ENCODE measurements at regions not wholly inside any gene's neighbourhood (a gene's known extent, or its start where the extent isn't known, plus 50 kb on each side); places are given as distances from the start of the nearest gene placed in this dataset.
"Not testable (repeated sequence)": the region's sequence is repeated elsewhere in the genome, so short reads cannot be mapped to it uniquely, and the experiment has no call there.

DNA sequence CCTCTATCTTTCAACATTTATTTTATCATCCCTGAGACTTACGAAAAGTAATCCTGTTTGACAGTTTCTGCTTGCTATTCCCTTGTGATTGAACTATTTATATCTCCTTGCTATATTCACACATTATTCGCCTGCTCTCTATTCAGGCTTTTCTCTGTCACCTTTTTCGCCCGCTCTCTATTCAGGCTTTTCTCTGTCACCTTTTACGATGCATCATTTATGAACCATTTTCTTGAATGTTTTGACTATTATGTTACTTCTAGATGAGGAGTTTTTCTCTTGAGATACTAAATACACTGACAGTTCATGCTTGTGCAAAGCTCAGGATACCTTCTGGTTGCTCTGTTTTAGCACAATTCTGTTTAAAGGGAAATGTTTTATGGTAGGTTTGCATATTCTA, 143.3 kb upstream of the VSTM2A start:
- no peak for DNase-seq

DNA sequence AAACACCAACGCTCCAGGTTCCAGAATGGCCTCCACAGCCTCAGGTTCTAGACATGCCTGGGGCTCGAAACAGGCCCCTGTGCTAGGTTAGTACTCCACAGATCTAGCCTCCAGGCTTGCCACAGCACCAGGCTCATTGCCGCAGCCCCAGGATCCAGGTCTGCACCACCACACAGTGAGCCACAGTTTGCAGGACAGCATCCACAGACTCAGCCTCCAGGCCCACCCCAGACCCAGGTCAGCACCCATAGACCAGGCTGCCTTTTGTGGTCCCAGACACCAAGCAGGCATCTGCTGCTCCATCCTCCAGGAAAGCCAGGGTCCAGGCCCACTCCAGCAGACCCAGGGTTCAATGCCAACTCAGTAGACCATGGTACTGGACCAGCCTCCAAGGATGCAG, 132.3 kb upstream of the VSTM2A start:
- DNase-seq: no peak

DNA sequence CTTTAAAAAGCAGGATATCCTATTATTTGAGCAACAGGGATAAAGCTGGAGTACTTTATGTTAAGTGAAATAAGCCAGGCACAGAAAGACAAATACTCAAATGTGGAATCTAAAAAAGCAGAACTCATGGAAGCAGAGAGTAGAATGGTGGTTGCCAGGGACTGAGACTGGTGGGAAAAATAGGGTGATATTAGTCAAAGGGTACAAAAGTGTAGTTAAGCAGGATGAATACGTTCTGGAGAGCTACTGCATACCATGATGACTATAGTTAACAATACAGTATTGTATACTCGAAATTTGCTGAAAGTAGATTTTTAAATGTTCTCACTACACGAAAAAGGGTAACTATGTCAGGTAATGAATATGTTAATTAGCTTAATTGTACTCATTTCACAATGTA, 125.5 kb upstream of the VSTM2A start:
- no peak for DNase-seq

DNA sequence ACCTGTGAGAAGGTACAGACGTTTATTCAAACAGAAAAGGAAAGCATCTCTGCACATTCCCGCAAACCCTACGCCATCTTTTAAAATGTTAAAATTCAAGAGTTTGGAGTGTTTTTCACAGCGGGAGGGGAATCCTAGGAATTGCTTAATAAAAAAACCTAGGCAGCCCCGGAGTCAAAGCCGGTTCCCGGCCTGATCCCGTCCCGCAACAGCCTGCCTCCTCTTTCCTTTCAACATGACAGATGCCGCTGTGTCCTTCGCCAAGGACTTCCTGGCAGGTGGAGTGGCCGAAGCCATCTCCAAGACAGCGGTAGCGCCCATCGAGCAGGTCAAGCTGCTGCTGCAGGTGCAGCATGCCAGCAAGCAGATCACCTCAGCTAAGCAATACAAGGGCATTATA, 123.0 kb upstream of the VSTM2A start:
- no peak for DNase-seq

DNA sequence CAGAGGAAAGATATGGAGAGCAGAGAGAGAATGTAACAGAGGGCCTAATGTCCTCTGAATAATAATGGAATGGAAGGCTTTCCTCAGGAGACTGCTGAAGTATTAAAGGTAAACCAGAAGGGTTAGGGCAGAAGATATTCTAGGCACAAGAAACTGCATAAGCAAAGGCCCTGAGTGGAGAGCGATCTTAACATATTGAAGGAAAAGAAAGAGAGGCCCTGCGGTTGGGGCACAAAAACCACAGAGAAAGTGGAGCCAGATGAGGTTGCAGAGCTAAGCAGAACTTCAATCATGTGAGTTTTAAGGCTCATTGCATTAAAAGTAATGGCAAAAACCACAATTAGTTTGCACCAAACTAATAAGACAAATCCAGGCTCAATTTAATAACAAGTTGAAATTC, 115.8 kb upstream of the VSTM2A start:
- peak; percentile 10 to 22 for DNase-seq

DNA sequence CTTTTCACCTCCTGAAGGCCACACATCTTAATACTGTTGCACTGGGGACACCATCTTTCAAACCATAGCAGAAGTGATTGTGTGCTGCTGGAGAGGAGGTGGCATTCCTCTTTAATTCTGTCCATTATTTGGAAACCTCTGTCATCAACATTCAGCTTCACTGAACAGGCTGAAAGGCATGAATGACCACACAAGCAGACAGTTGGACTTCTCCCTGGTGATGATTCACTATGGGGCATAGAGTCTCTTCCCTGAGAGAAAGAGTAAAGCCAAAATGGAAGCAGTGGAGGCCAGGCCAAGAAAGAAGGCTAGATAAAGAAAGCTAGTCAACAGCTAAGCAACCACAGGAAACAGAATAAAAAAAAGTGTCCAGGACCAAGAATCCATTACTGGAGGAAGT, 113.1 kb upstream of the VSTM2A start:
- no peak for DNase-seq

DNA sequence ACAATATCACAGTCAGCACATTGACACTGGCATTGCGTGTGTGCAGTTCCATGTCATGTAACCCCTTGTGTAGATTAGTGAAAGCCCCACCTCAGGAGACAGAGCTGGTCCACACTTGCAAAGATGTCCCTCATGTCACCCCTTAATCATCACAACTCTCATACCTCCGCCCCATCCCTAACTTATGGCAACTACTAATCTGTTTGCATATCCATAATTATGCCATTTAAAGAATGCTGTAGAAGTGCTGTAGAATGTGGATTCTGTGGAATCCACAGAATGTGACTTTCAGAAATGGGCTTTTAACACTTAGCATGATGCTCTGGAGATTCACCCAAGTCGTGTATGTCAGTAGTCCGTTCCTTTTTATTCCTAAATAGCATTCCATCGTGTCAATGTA, 102.8 kb upstream of the VSTM2A start:
- DNase-seq: no peak

DNA sequence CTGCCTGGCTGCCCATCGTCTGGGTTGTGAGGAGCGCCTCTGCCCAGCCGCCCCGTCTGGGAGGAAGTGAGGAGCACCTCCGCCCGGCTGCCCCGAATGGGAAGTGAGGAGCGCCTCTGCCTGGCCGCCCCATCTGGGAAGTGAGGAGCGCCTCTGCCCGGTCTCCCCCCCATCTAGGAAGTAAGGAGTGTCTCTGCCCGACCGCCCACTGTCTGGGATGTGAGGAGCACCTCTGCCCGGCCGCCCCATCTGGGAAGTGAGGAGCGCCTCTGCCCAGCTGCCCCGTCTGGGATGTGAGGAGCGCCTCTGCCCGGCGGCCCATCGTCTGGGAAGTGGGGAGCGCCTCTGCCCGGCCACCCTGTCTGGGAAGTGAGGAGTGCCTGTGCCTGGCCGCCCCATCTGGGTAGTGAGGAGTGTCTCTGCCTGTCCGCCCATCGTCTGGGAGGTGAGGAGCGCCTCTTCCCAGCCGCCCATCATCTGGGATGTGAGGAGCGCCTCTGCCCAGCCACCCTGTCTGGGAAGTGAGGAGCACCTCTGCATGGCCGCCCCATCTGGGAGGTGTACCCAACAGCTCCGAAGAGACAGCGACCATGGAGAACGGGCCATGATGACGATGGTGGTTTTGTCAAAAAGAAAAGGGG, 98.0 kb upstream of the VSTM2A start:
- not testable (repeated sequence) for DNase-seq

DNA sequence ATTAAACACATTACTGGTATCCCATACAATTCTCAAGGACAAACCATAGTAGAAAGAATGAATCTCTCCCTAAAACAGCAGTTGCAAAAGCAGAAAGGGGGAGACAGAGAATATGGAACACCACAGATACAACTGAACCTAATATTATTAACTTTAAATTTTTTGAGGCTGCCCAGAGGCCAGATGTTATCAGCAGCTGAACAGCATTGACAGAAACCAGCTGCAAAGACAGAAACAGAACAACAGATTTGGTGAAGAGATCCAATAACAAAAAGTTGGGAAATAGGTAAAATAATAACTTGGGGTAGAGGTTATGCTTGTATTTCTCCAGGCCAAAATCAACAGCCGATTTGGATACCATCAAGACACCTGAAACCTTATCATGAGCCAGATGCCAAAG, 89.0 kb upstream of the VSTM2A start:
- not testable (repeated sequence) for DNase-seq

DNA sequence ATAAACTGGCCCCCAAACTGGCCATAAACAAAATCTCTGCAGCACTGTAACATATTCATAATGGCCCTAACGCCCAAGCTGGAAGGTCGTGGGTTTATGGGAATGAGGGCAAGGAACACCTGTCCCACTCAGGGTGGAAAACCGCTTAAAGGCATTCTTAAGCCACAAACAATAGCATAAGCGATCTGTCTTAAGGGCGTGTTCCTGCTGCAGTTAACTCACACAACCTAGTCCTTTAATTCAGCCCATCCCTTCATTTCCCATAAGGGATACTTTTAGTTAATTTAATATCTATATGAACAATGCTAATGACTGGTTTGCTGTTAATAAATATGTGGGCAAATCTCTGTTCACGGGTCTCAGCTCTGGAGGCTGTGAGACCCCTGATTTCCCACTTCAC, 87.5 kb upstream of the VSTM2A start:
- DNase-seq: not testable (repeated sequence)

DNA sequence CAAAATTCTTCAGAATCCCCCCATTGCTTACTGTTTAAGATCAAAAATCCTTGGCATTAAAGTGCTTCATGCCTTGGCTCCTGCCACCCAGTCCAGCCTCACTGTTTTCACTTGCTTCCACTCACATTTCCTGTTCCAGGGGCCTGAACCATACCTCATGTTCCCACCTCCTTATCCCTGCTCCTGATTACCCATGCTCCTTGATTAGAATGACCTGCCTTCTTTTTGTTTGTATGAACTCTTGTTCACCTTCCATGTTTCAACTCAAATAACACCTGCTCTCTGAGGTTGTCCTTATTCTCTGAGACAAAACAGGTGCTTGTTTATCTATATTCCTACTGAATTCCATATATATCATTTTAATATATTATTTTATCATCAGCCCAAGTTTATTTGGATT, 77.1 kb upstream of the VSTM2A start:
- DNase-seq: no peak

DNA sequence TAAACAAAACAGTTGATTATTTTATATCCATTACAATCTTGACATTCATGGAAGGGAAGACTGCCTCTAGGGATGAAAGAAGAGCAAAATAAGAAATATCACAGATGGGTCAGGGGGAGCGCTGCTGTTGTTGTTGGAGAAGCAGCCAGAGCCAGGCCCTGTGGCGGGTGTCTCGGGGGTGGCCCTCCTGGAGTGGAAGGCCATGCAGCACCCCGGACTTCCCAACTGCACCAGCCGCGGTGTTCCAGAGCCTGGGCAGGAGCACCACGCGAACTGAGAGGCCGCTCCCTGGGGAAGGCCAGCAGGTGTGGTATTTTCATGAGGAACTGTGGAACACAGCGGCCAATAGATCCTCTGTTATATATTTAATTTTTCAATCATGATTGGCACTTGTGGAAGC, 72.4 kb upstream of the VSTM2A start:
- DNase-seq: no peak

DNA sequence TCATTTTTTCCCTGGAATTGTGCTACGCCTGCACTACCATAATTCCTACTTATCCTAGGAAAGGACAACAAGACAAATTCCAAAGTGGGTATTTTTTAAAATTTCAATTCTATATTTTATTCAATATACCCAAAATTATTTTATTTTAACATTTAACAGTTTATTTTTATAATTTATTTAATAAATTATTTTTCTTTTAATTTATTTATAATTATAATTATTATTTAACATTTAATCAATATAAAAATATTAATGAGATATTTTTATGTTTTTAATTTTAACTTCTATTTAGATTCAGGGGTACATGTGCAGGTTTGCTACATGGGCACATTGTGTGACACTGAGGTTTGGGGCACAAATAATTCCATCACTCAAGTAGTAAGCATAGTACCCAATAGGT, 65.6 kb upstream of the VSTM2A start:
- no peak for DNase-seq

DNA sequence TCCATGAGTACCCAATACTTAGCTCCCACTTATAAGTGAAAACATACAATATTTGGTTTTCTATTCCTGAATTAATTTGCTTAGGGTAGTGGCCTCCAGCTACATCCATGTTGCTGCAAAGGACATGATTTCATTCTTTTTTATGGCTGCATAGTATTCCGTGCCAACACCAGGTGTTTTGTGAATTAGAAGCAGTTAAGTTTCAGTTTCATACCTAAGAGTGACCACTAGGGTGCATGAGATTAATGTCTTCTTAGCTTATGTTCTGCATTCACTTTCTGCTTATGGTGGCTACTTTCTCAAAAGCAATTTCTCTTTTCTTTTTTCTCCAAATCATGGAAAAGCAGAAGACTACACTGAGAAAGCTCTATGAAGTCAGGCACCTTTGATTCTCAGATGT, 65.1 kb upstream of the VSTM2A start:
- no peak for DNase-seq

DNA sequence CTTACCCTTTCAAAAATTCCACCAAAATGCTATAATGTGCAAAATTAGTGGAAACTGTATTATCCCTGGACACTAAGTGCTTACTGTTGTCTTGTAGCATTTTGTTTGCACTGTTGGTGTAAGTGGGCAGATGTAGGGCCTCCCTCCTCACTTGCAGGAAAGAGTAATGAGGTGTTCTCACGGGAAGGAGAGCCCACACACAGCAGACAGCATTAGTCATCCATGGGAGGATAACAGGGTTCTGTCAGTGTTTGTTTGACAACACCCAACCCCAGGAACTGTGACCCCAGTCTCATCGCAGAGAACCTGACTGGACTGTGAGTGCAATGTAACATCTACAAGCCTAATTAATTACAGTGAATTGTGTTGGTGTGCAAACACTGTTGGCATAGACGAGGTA, 58.7 kb upstream of the VSTM2A start:
- DNase-seq: no peak

DNA sequence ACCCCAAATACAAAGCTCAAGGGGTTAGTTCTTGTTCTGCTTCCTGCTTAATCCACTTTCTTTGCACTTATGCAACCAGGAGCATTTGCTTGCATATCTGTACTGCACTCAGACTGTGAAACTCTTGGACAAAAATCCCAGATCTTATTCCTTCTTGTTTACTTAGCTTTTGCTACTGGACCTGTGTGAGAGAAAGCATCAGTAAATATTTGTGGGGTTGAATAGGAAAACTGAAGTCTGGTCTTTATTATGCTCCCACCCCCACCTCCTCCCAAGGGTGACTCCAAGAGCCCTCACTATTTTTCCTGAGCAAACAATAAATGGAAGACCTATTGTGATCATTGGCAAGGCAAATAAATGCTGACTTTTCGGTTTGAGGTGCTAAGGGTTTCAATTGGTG, 57.1 kb upstream of the VSTM2A start:
- no peak for DNase-seq

Measured in Kasumi-1 (cell line).